BE2C (cell line): ENCODE measurements at regions not wholly inside any gene's neighbourhood (a gene's known extent, or its start where the extent isn't known, plus 50 kb on each side); places are given as distances from the start of the nearest gene placed in this dataset.
"Not testable (repeated sequence)": the region's sequence is repeated elsewhere in the genome, so short reads cannot be mapped to it uniquely, and the experiment has no call there.

Source experiments
- DNase-seq: peaks from one replicate; pipeline ENCODE4 v3.0.0-alpha.2; 2020
- H3K27me3 ChIP-seq: fragments of 250-450 bp; sonication (Bioruptor Pico); 2 replicates; pipeline ENCODE4 v1.5.1; 2020; ENCODE audit warnings: mild to moderate bottlenecking
- H3K36me3 ChIP-seq: fragments of 250-450 bp; sonication (Bioruptor Pico); 2 replicates; pipeline ENCODE4 v1.5.1; 2020; ENCODE audit warnings: mild to moderate bottlenecking
- H3K4me1 ChIP-seq: fragments of 250-450 bp; sonication (Bioruptor Pico); 2 replicates; pipeline ENCODE4 v1.5.1; 2020
- H3K4me3 ChIP-seq: 2 replicates; pipeline ENCODE4 v1.5.1; 2011; ENCODE audit warnings: low read depth, low read length
- H3K9me3 ChIP-seq: fragments of 250-450 bp; sonication (Bioruptor Pico); 2 replicates; pipeline ENCODE4 v1.5.1; 2020
- CTCF ChIP-seq: IDR thresholded peaks from 2 replicates; pipeline ENCODE4 v1.5.1; 2012; ENCODE audit warnings: mild to moderate bottlenecking, low read depth, low read length

GRCh38 chr2:134039912-134040581 is 213.8 kb upstream of the MGAT5 start:
- DNase-seq = no peak
- no peaks in the 10 kb centered on the region for H3K9me3 ChIP-seq
- no peaks in the 10 kb centered on the region for H3K27me3 ChIP-seq
- TF ChIP-seq CTCF = no peak
- H3K4me1 ChIP-seq = no peaks in the 10 kb centered on the region
- H3K36me3 ChIP-seq = no peaks in the 10 kb centered on the region
- H3K4me3 ChIP-seq = no peak overlapping the region

GRCh38 chr2:134040626-134041172 is 213.2 kb upstream of the MGAT5 start:
- not testable (repeated sequence) for DNase-seq, H3K4me3 ChIP-seq, H3K27me3 ChIP-seq, H3K4me1 ChIP-seq, H3K9me3 ChIP-seq, H3K36me3 ChIP-seq

DNA sequence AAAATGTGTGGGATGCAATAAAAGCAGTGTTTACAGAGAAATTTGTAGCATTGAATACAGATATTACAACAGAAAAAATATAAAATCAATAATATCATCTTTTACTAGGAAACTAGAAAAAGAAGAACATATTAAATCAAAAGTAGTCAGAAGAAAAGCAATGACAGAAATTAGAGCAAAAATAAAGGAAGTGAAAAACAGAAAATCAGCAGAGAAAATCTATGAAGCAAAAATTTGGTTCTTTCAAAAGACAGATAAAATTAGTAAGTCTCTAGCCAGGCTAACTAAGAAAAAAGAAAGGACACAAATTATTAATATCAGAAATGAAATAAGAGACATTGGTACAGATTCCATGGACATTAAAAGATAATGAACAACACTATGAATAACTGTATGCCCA is 212.0 kb upstream of the MGAT5 start:
- Histone ChIP-seq H3K27me3 (no peaks in the 10 kb centered on the region), H3K36me3 (no peaks in the 10 kb centered on the region), H3K9me3 (no peaks in the 10 kb centered on the region), H3K4me1 (no peaks in the 10 kb centered on the region), H3K4me3 (no peak overlapping the region)
- no peak for TF ChIP-seq CTCF
- no peak for DNase-seq

GRCh38 chr2:134043028-134043427 is 210.8 kb upstream of the MGAT5 start:
- H3K4me1 ChIP-seq, DNase-seq, H3K4me3 ChIP-seq, H3K9me3 ChIP-seq, H3K36me3 ChIP-seq, H3K27me3 ChIP-seq: not testable (repeated sequence)

- no peaks in the 10 kb centered on the region for H3K36me3 ChIP-seq
- no peak for TF ChIP-seq CTCF
- H3K27me3 ChIP-seq = no peaks in the 10 kb centered on the region
- no peak for DNase-seq
- H3K4me3 ChIP-seq = no peak overlapping the region
- H3K9me3 ChIP-seq = no peaks in the 10 kb centered on the region
- no peaks in the 10 kb centered on the region for H3K4me1 ChIP-seq
These were observed 201.7 kb upstream of the MGAT5 start for GRCh38 chr2:134052173-134052572.

DNA sequence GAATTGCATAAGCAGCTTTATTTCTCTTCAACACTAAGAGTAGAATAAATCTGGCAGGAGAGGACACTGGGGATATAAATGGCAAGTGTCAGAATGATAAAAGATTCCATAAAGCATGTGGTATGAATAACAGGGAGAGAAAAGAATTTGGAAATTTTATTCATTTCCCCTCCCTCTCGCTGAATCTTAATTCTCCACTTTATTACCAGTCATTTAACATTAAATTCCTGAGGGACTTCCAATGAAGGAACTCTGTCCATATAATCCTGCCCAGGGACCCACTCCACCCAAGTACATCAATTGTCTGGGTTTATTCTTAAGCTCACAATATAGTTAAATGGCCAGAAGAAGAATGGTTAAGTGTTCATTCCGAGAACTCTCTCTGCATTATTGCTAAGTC is 197.7 kb upstream of the MGAT5 start:
- no peaks in the 10 kb centered on the region for H3K9me3 ChIP-seq
- no peak for TF ChIP-seq CTCF

GRCh38 chr2:134061066-134061465 is 192.8 kb upstream of the MGAT5 start:
- H3K9me3 ChIP-seq, H3K4me3 ChIP-seq, H3K4me1 ChIP-seq, H3K27me3 ChIP-seq, DNase-seq, H3K36me3 ChIP-seq: not testable (repeated sequence)

More for the DNA sequence above, 197.7 kb upstream of the MGAT5 start:
- Histone ChIP-seq H3K36me3 (no peaks in the 10 kb centered on the region), H3K4me1 (no peaks in the 10 kb centered on the region), H3K27me3 (no peaks in the 10 kb centered on the region), H3K4me3 (no peak overlapping the region)
- DNase-seq = no peak

GRCh38 chr2:134062235-134062634 is 191.6 kb upstream of the MGAT5 start:
- not testable (repeated sequence) for H3K36me3 ChIP-seq, H3K9me3 ChIP-seq, DNase-seq, H3K27me3 ChIP-seq, H3K4me1 ChIP-seq, H3K4me3 ChIP-seq

DNA sequence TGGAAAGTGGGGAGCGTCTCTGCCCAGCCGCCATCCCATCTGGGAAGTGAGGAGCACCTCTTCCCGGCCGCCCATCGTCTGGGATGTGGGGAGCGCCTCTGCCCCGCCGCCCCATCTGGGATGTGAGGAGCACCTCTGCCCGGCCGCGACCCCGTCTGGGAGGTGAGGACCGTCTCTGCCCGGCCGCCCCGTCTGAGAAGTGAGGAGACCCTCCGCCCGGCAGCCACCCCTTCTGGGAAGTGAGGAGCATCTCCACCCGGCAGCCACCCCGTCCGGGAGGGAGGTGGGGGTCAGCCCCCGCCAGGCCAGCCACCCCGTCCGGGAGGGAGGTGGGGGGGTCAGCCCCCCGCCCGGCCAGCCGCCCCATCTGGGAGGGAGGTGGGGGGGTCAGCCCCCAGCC is 190.0 kb upstream of the MGAT5 start:
- H3K9me3 ChIP-seq, H3K4me1 ChIP-seq, H3K27me3 ChIP-seq, H3K36me3 ChIP-seq, H3K4me3 ChIP-seq, DNase-seq: not testable (repeated sequence)
